ENCODE measurements at regions not wholly inside any gene's neighbourhood (a gene's known extent, or its start where the extent isn't known, plus 50 kb on each side); places are given as distances from the start of the nearest gene placed in this dataset.

DNA sequence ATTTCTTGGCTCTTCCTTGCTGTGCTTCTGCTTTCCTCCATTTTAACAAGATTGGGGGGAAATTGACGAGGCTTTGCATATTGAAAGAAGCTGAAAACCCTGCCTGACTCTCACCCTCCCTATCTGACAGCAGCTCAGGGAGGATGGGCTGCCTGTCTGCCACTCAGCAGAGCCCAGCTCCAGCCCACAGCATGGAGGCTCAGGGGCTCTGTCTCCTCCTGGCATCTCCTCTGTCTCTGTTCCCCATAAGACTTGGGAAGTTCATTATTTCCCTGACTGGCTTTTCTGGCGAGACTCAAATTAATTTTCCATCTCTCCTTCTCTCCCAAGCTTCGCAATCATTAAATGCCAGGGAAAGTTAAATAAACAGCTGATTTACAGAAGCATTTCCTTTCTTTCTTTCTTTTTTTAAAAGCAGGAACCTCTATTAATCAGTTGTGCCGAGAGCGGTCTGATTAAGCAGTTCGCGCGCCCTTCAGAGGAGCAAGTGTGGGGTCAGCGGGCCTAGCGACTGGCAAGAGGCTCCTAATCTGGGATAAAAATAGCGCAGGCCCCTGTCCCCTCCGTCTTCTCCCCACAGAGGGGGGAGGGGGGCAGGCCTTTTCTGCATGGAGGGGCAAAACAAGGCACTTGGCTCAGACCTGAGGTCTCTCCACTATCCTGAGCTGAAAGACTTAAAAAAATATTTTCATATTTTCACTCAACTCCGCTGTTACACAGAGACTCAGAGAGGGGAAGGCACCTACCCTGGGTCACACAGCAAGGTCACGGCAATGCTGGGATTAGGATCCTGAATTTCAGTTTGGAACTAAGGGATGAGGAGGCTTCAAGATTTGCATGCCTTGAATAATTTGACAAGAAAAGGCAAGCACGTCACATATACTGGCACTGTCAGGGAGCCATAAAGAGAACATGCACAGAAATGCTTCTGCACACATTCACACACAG, 170.4 kb downstream of the ACTL8 start:
- no peak for TF ChIP-seq CTCF (IDR thresholded peaks at IDR 0.05)
- Mint-ChIP-seq H3K36me3 (no peaks in the 10 kb centered on the region), H3K27me3 (ENCODE audit: low read depth in 3 of 3) (peaks cover 4 to 10% (median 5%) of the 10 kb centered on the region in 3 donors), H3K27ac (no peak overlapping the region), H3K9me3 (no peaks in the 10 kb centered on the region), H3K4me1 (no peaks in the 10 kb centered on the region), H3K4me3 (no peak overlapping the region)
- DNase-seq, result no peak
- Histone ChIP-seq H3K9me3 (replicated peaks in 1 of 2; ENCODE audit: control insufficient read depth in 1 of 2, insufficient read depth in 1 of 2, low read length in 2 of 2) (no peaks in the 10 kb centered on the region), H4K20me1 (ENCODE audit: insufficient read depth, low read length) (no peaks in the 10 kb centered on the region), H3K79me2 (ENCODE audit: insufficient read depth, low read length) (no peaks in the 10 kb centered on the region), H3K4me1 (ENCODE audit: control insufficient read depth in 1 of 2, insufficient read depth in 2 of 2, low read length in 2 of 2) (no peaks in the 10 kb centered on the region), H3K27me3 (ENCODE audit: control insufficient read depth in 2 of 2, insufficient read depth in 2 of 2, low read length in 2 of 2) (no peaks in the 10 kb centered on the region), H3K4me3 (replicated peaks in 1 of 3; ENCODE audit: low read depth in 2 of 3, low read length in 3 of 3) (no peak overlapping the region), H3K4me2 (replicated peaks; ENCODE audit: extremely low read depth, low read length, poor library complexity, severe bottlenecking) (no peak overlapping the region), H3K36me3 (replicated peaks in 1 of 2; ENCODE audit: control insufficient read depth in 1 of 2, insufficient read depth in 2 of 2, low read length in 2 of 2) (no peaks in the 10 kb centered on the region), H3K9ac (ENCODE audit: insufficient read depth, low read length, poor library complexity, severe bottlenecking) (no peak overlapping the region), H3K27ac (ENCODE audit: low read depth in 1 of 2, low read length in 2 of 2) (no peak overlapping the region), H2AFZ (ENCODE audit: insufficient read depth, low read depth, low read length, poor library complexity, severe bottlenecking) (no peak overlapping the region)
- 49% methylated on average over 9 of the region's 15 CpGs for WGBS (ENCODE audit: insufficient coverage)
- intact Hi-C loops (cut with micrococcal nuclease), result no loop called here

DNA sequence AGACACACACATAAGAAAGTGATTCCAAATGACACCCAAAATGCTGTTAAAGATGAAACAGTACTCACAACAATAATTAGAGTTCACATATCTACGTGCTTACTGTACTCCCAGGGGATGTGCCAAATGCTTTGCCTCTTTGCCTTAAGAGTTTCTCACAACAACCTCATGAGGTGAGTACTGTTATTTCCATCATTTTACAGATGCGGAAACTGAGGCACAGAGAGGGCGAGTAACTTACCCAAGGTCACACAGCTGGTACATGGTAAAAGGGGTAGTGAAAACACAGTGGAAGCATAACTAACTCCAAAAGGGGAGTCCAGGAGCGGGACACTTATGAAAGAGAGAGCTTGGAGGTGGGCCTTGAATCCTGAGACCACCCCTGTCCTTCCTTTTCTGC, 171.8 kb downstream of the ACTL8 start:
- Mint-ChIP-seq H3K27ac (no peak overlapping the region), H3K36me3 (no peaks in the 10 kb centered on the region), H3K4me3 (no peak overlapping the region), H3K9me3 (peaks cover 0 to 5% (median 0%) of the 10 kb centered on the region in 7 donors), H3K27me3 (ENCODE audit: low read depth in 3 of 3) (peaks cover 3 to 9% (median 6%) of the 10 kb centered on the region in 3 donors), H3K4me1 (no peaks in the 10 kb centered on the region)
- intact Hi-C loops (cut with micrococcal nuclease), result no loop called here
- no peak overlapping the region for H3K4me2 ChIP-seq (replicated peaks; ENCODE audit: extremely low read depth, low read length, poor library complexity, severe bottlenecking)
- no peaks in the 10 kb centered on the region for H4K20me1 ChIP-seq (ENCODE audit: insufficient read depth, low read length)
- DNase-seq, result no peak
- no peaks in the 10 kb centered on the region for H3K27me3 ChIP-seq (ENCODE audit: control insufficient read depth in 2 of 2, insufficient read depth in 2 of 2, low read length in 2 of 2)
- H3K4me1 ChIP-seq (ENCODE audit: control insufficient read depth in 1 of 2, insufficient read depth in 2 of 2, low read length in 2 of 2), result no peaks in the 10 kb centered on the region
- no peak overlapping the region for H2AFZ ChIP-seq (ENCODE audit: insufficient read depth, low read depth, low read length, poor library complexity, severe bottlenecking)
- TF ChIP-seq CTCF (IDR thresholded peaks at IDR 0.05), result no peak
- H3K4me3 ChIP-seq (replicated peaks in 1 of 3; ENCODE audit: low read depth in 2 of 3, low read length in 3 of 3), result no peak overlapping the region
- no peak overlapping the region for H3K27ac ChIP-seq (ENCODE audit: low read depth in 1 of 2, low read length in 2 of 2)
- H3K36me3 ChIP-seq (replicated peaks in 1 of 2; ENCODE audit: control insufficient read depth in 1 of 2, insufficient read depth in 2 of 2, low read length in 2 of 2), result no peaks in the 10 kb centered on the region
- WGBS (ENCODE audit: insufficient coverage), result 80% methylated on average over 1 of the region's 4 CpGs
- H3K9me3 ChIP-seq (replicated peaks in 1 of 2; ENCODE audit: control insufficient read depth in 1 of 2, insufficient read depth in 1 of 2, low read length in 2 of 2), result peaks cover 0 to 2% of the 10 kb centered on the region in 2 donors
- H3K79me2 ChIP-seq (ENCODE audit: insufficient read depth, low read length), result no peaks in the 10 kb centered on the region
- H3K9ac ChIP-seq (ENCODE audit: insufficient read depth, low read length, poor library complexity, severe bottlenecking), result no peak overlapping the region

All from CD14-positive monocyte (primary cell).